ENCODE measurements at regions not wholly inside any gene's neighbourhood (a gene's known extent, or its start where the extent isn't known, plus 50 kb on each side); places are given as distances from the start of the nearest gene placed in this dataset.

GRCh38 chrX:69415698-69416097 lies 88.4 kb upstream of the NALF2 start:
- H3K4me3 ChIP-seq (ENCODE audit: low read length) = no peak overlapping the region
- no peak for TF ChIP-seq CTCF (conservative IDR thresholded peaks at IDR 0.05; ENCODE audit: low read depth, low read length)
- no peak for DNase-seq (ENCODE audit: low read depth)

- DNase-seq (ENCODE audit: low read depth) = no peak
- H3K4me3 ChIP-seq (ENCODE audit: low read length) = no peak overlapping the region
- TF ChIP-seq CTCF (conservative IDR thresholded peaks at IDR 0.05; ENCODE audit: low read depth, low read length) = no peak
Measured at GRCh38 chrX:69412661-69413060, 91.5 kb upstream of the NALF2 start.

- no peak for TF ChIP-seq CTCF (conservative IDR thresholded peaks at IDR 0.05; ENCODE audit: low read depth, low read length)
- H3K4me3 ChIP-seq (ENCODE audit: low read length) = no peak overlapping the region
- no peak for DNase-seq (ENCODE audit: low read depth)
Measured at GRCh38 chrX:69398881-69399280, 105.2 kb upstream of the NALF2 start.

- H3K4me3 ChIP-seq (ENCODE audit: low read length) = no peak overlapping the region
- no peak for TF ChIP-seq CTCF (conservative IDR thresholded peaks at IDR 0.05; ENCODE audit: low read depth, low read length)
- DNase-seq (ENCODE audit: low read depth) = no peak
Measured at GRCh38 chrX:69396916-69397315, 107.2 kb upstream of the NALF2 start.

DNA sequence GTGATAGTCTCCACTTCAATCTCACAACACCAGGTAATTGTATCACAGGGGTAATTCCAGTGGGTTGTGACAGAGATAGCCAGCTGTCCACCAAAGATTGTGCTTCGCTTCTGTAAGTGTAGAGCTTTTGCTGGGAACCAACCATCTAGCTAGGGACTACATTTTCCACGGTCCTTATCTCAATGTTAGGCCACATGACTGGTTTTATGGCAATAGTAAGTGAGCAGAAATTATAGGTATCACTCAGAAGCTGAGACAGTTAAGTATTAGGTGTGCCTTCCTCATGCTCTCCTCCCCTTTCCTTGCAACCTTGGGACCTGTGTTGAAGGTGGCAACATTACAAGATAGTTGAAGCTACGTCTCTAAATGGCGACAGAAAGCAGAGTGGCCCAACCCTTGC lies 108.8 kb upstream of the NALF2 start:
- TF ChIP-seq CTCF (conservative IDR thresholded peaks at IDR 0.05; ENCODE audit: low read depth, low read length) = no peak
- DNase-seq (ENCODE audit: low read depth) = no peak
- no peak overlapping the region for H3K4me3 ChIP-seq (ENCODE audit: low read length)

- no peak for TF ChIP-seq CTCF (conservative IDR thresholded peaks at IDR 0.05; ENCODE audit: low read depth, low read length)
- DNase-seq (ENCODE audit: low read depth) = no peak
- no peak overlapping the region for H3K4me3 ChIP-seq (ENCODE audit: low read length)
Measured at GRCh38 chrX:69389101-69389501, 115.0 kb upstream of the NALF2 start.

DNA sequence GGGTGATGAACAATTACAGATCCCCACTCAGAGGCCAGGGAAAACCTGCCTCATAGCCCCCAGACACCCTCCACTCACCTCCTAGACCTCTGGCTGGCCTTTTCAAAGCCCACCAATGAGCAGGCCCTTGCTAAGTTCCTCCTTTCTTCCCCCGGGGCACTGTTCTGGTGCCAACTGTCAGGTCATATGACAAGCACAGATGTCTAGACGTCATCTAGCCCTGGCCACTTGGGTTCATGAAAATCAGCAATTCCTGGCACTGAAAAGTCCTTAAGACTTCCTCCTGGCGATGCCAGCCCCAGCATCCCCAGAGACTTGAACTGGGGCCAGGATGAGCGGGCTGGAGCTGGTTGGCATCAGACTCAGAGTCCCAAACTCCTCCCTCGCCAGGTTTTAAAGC lies 115.6 kb upstream of the NALF2 start:
- DNase-seq (ENCODE audit: low read depth) = no peak
- no peak for TF ChIP-seq CTCF (conservative IDR thresholded peaks at IDR 0.05; ENCODE audit: low read depth, low read length)
- H3K4me3 ChIP-seq (ENCODE audit: low read length) = no peak overlapping the region
